GM04504 (cell line): ENCODE measurements at regions not wholly inside any gene's neighbourhood (a gene's known extent, or its start where the extent isn't known, plus 50 kb on each side); places are given as distances from the start of the nearest gene placed in this dataset.
"Not testable (repeated sequence)": the region's sequence is repeated elsewhere in the genome, so short reads cannot be mapped to it uniquely, and the experiment has no call there.

ENCODE experiments used
- DNase-seq: peaks from one replicate; pipeline ENCODE4 v3.0.0-alpha.2; 2012; ENCODE audit warnings: low read depth

GRCh38 chr6:137545073-137545472, 50.9 kb upstream of the OLIG3 start:
- no peak for DNase-seq

GRCh38 chr6:137547186-137547585, 53.0 kb upstream of the OLIG3 start:
- no peak for DNase-seq

- DNase-seq = no peak
Observed at GRCh38 chr6:137547601-137548000, 53.4 kb upstream of the OLIG3 start.

- no peak for DNase-seq
Observed at GRCh38 chr6:137549106-137549505, 54.9 kb upstream of the OLIG3 start.

DNA sequence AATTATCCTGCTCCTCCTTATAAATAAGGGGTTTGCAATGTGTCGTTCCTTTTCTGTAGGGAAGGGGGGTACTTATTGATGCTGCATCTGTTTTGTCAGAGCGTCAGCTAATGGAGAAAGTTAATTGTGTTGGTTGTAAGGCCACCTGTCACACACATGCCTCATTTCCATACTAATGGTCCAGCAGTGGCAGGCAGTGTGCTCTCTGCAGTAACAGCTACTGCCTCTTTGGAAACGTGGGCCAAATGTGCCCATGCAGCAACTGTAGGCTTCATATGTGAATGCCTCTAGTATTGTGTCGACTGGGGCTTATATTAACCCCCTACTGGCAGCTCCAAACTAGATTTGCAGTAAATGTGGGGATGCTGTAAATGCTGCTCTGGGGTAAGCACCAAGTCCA, 56.3 kb upstream of the OLIG3 start:
- no peak for DNase-seq

- no peak for DNase-seq
Observed at GRCh38 chr6:137552146-137552545, 58.0 kb upstream of the OLIG3 start.

DNA sequence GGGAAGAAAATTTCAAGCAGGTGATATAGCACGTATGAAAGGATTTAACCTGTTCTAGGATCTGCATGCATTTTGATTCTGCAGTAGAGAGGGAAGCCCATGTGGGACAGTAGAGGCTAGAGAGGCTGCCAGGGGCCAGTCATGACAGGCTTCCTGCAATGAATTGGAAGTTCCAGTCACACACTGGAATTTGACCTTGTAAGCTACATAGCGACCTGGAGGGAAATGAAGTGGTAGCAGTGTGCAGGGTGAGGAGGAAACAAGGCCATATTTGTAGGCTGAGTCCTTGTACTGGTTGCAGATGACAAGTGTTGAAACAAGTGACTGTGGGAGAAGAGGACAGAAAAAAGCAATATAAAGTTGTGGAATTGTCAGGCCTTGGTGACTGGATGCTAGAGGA, 58.6 kb upstream of the OLIG3 start:
- no peak for DNase-seq

DNA sequence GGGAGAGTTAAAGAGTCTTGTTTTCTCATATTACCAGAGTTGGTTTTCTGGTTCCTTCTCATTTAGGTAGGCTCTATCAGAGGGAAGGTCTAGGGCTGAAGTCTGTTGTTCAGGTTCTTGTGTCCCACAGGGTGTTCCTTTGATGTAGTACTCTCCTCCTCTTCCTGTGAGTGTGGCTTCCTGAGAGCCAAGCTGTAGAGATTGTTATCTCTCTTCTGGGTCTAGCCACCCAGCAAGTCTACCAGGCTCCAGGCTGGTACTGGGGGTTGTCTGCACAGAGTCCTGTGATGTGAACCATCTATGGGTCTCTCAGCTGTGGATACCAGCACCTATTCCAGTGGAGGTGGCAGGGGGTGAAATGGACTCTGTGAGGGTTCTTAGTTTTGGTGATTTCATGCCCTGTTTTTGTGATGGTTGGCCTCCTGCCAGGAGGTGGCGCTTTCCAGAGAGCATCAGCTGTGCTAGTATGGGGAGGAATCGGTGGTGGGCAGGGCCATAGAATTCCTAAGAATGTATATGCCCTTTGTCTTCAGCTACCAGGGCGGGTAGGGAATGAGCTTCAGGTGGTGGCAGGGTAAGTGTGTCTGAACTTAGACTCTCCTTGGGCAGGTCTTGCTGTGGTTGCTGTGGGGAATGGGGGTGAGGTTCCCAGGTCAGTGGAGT, 65.5 kb upstream of the OLIG3 start:
- DNase-seq = not testable (repeated sequence)

GRCh38 chr6:137560184-137560563, 66.0 kb upstream of the OLIG3 start:
- no peak for DNase-seq

- DNase-seq = no peak
Observed at GRCh38 chr6:137568067-137568466, 73.9 kb upstream of the OLIG3 start.

DNA sequence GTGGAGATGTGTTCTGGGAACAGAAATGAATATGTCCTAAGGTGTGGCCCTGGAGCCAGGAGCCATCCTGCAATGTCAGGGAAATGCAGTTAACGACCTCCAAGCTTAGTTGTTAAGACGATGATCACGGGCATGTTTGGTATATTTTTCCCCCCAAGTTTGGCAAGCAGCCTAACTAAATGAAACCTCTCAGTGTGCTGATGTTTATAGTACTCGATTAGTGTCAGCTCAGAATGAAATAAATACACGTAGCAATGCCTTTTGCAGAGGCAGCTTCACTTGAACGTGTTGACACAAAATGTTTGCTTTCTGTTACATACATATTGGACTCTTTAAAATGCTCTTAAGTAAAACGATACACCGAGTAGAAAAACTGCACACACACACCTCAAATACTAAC, 76.2 kb upstream of the OLIG3 start:
- no peak for DNase-seq

DNA sequence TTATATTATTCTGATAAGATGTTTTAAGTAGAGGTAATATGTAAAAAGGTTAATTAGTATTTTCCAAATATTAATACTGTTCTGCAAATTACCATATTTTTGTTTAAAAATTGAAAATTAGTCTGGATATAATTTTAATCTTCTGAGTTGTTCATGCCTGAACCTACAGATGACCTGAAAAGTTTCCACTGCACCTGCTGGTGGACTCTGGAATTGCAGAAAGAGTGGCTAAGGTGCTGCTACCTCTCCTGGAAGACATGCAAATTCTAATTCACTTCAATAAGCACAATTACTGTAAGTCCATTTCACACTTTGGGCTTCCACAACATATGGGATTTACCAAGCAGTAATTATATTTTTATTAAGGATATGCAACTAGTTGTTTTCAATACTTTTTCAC, 77.7 kb upstream of the OLIG3 start:
- peak; percentile 1 for DNase-seq

DNA sequence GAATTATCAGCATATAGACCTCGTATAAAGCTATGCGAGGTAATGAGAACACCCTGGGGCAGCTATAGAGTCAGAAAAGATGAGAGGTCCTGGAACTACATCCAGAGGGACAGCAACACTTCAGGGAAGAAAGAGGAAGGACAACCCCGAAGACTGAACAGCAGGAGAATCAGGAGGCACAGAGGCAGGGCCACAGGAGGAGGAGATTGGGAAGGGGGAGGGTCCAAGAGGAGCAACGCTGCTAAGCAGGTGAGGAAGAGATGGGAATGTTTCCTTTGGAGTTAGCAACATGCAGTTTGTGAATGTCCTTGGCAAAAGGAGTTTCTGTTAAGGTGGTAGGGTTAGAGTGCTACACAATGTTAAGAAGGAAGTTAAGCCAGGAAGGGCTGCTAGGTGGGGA, 79.5 kb upstream of the OLIG3 start:
- DNase-seq = no peak

DNA sequence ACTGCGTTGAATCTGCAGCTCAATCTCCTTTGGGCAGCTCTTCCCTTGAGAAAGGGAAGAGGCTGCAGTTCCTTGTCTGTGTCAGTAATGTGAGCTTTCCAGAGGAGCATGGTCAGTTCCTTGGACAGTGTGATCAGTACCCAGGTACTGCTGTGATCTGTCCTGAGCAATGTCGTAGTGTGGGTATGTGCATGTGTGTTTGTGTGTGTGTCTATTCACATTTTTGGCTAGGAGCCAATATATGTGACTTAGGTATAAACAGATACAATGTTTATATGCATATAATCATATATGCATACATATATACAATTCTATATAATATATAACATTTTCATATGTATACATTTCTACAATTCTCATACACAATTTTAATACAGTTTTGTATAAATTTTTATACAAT, 85.4 kb upstream of the OLIG3 start:
- DNase-seq = no peak

GRCh38 chr6:137581019-137581707, 87.0 kb upstream of the OLIG3 start:
- DNase-seq = no peak

DNA sequence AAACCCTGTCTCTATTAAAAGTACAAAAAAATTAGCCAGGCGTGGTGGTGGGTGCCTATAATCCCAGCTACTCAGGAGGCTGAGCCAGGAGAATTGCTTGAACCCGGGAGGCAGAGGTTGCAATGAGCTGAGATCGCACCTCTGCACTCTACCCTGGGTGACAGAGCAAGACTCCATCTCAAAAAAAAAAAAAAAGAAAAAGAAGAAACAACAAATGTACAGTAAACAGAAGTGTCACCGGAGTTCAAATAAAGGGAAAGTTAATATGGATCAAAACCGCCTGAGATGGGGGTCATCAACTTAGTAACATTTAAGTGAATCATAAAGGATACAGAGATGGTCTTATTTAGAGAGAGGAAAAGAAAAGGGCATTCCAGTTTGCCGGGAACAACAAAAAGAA, 89.3 kb upstream of the OLIG3 start:
- not testable (repeated sequence) for DNase-seq

GRCh38 chr6:137588472-137588871, 94.3 kb upstream of the OLIG3 start:
- no peak for DNase-seq

DNA sequence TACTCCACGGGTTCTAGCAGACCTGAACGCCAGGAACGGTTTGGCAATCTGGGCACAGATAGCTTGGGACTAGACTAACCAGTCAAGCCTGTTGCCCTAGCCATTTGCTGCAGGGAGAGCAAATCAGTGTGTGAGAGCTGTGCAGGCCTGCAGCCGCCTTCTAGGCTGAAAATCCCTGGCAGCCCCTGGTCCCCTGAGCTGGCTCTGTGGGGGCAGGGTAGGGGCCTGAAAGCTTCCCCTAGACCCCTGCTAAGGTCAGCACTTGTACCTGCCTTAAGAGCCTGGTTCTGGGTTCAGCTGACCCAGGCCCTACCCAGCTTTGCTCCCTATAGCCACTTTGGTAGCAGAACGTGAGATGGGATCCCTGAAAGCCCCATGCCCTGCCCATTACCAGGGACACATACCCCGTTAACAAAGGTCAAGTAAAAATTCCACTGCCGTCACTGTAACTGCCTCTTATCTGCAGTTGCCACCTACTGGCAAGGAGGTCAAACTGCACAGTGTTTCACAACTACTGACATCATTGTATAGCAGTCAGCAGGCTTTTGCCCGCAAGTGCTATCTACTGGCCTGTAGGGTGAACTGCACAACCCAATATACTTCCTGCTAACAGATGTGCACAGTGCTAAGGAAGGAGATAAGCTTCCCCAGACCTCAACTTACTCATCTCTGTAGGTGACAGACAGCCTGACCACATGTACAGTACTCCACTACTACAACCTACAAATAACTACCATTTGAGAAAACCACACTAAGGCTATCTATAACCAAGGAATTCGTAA, 95.1 kb upstream of the OLIG3 start:
- no peak for DNase-seq

DNA sequence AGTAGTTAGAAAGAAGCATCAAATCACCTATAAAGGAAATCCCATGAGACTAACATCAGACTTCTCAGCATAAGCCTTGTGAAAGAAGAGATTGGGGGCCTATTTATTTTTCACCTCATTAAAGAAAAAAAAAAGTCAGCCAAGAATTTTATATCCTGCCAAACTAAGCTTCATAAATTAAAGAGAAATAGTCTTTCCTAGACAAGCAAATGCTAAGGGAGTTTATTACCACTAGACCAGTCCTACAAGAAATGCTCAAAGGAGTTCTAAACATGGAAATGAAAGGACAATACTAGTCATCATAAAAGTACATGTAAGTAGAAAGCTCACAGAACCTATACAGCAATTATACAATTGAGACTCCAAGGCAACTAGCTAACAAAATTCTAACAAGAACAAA, 96.5 kb upstream of the OLIG3 start:
- DNase-seq = no peak

- DNase-seq = no peak
Observed at GRCh38 chr6:137601471-137601870, 107.3 kb upstream of the OLIG3 start.

GRCh38 chr6:137602313-137603197, 108.4 kb upstream of the OLIG3 start:
- DNase-seq = no peak

DNA sequence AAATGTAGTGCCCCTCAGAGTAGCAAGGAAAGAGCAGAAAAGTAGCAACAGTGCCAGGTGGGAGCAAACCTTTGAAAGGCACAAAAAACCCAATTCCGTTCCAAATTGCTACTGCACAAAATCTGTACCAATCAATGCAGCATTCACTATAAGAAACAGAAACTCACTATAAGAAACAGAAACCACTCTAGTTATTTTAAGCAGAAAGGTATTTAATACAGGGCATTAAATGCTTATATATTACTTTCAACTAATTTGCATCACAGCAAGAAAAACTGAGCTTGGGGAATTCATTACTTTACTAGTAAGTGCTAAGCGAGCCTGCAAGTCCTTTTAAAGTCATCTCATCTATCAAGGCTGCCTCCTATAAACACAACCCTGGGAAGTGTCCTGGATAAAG, 116.5 kb upstream of the OLIG3 start:
- DNase-seq = no peak
